HG03095 (cell line): ENCODE measurements at regions not wholly inside any gene's neighbourhood (a gene's known extent, or its start where the extent isn't known, plus 50 kb on each side); places are given as distances from the start of the nearest gene placed in this dataset.
"Not testable (repeated sequence)": the region's sequence is repeated elsewhere in the genome, so short reads cannot be mapped to it uniquely, and the experiment has no call there.

ENCODE experiments used
- ATAC-seq: cut with Tn5 transposase; IDR thresholded peaks from one replicate; pipeline ENCODE4 v1.9.1; 2021; ENCODE audit warnings: moderate library complexity; ENCODE audit not compliant: unreplicated experiment

- ATAC-seq = no peak
Observed at GRCh38 chr7:149637911-149638565, 135.3 kb downstream of the ZNF467 start.

GRCh38 chr7:149635561-149636329, 137.6 kb downstream of the ZNF467 start:
- ATAC-seq = no peak

- no peak for ATAC-seq
Observed at GRCh38 chr7:149633976-149634945, 136.7 kb upstream of the ZNF746 start.

- ATAC-seq = not testable (repeated sequence)
Observed at GRCh38 chr7:149628361-149629149, 130.9 kb upstream of the ZNF746 start.

- ATAC-seq = no peak
Observed at GRCh38 chr7:149627911-149628310, 130.3 kb upstream of the ZNF746 start.

- ATAC-seq = no peak
Observed at GRCh38 chr7:149626972-149627371, 129.4 kb upstream of the ZNF746 start.

GRCh38 chr7:149625947-149626392, 128.4 kb upstream of the ZNF746 start:
- no peak for ATAC-seq

- peak; percentile 27 for ATAC-seq
Observed at GRCh38 chr7:149625340-149625946, 127.8 kb upstream of the ZNF746 start.

GRCh38 chr7:149624419-149625339, 127.1 kb upstream of the ZNF746 start:
- peak; percentile 89 for ATAC-seq

- peak; percentile 23 for ATAC-seq
Observed at GRCh38 chr7:149624006-149624405, 126.4 kb upstream of the ZNF746 start.

- not testable (repeated sequence) for ATAC-seq
Observed at GRCh38 chr7:149623262-149623997, 125.8 kb upstream of the ZNF746 start.

- no peak for ATAC-seq
Observed at GRCh38 chr7:149622444-149623210, 125.0 kb upstream of the ZNF746 start.

GRCh38 chr7:149621776-149622175, 124.2 kb upstream of the ZNF746 start:
- no peak for ATAC-seq

GRCh38 chr7:149620961-149621360, 123.4 kb upstream of the ZNF746 start:
- peak; percentile 40 for ATAC-seq

GRCh38 chr7:149616898-149617297, 119.3 kb upstream of the ZNF746 start:
- ATAC-seq = no peak

GRCh38 chr7:149615690-149616270, 118.2 kb upstream of the ZNF746 start:
- no peak for ATAC-seq

GRCh38 chr7:149610441-149611011, 112.9 kb upstream of the ZNF746 start:
- ATAC-seq = no peak
